Stimulated activated CD4-positive, alpha-beta T cell treated with anti-CD3 and anti-CD28 coated beads, Interleukin-15, amount 100 ng/mL, for 48 hours (primary cell): ENCODE measurements at regions not wholly inside any gene's neighbourhood (a gene's known extent, or its start where the extent isn't known, plus 50 kb on each side); places are given as distances from the start of the nearest gene placed in this dataset.
"Not testable (repeated sequence)": the region's sequence is repeated elsewhere in the genome, so short reads cannot be mapped to it uniquely, and the experiment has no call there.

ENCODE experiments used
- DNase-seq, 2 donors: peaks; one replicate each; pipeline ENCODE4 v3.0.0-alpha.2; 2020; ENCODE audit warnings: low read depth in 2 of 2

DNA sequence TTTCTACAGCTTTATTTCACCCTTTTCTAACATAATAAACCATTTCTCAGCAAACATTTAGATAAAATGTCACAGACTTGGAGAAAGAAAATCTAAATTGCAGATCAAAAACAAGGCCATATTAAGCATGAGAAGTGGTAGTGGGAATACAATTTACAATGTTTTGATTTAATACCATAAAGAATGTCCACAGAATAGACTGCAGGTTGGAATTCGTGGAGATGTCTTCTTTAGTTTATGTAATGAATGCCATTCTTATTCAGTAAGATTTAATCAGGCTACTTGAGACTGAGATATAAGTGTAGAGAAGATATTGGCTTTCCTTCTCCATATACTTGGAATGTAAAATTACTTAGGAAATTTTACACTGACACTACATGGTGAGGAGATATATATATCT lies 91.9 kb upstream of the ZFP42 start:
- DNase-seq = no peak

DNA sequence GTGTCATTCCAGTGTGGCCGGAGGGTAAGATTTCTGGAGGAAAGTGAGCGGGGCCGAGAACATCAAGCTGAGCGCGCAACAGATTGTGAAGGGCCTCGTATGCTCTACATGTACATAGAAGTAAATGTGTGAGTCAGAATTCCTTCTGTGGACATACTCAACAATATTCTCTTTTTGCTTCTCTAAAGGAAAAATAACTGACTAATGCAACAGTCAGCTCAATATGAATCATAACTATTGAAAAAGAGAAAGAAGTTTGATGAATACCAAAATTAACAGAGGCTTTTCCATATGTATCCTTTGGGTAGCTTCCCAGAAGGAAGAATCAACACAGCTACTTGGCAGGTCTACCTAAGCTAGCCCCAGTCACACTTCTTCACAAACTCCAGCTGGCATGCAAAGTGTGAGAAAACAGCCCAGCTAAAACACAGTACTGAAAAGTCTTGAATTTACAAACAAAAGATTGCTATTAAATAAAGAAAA lies 87.5 kb upstream of the ZFP42 start:
- DNase-seq = no peak

DNA sequence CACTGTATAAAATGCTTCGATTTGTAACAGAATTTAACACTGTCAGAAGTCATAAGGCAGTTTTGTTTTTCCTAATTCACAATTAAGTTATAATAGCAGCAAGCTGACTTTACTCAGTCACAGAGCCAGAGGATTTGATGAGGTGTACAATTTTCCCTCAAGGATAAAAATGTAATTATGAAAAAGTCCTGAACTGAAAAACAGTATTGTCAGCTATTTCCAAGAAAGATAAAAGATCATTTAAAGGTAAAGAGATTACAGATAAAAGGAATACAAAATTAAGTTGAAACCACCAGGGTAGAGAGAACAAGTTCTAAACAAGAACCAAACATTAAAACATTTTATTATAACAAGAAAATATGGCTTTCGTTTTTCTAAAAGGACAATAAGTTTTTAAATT lies 86.8 kb upstream of the ZFP42 start:
- DNase-seq = no peak

DNA sequence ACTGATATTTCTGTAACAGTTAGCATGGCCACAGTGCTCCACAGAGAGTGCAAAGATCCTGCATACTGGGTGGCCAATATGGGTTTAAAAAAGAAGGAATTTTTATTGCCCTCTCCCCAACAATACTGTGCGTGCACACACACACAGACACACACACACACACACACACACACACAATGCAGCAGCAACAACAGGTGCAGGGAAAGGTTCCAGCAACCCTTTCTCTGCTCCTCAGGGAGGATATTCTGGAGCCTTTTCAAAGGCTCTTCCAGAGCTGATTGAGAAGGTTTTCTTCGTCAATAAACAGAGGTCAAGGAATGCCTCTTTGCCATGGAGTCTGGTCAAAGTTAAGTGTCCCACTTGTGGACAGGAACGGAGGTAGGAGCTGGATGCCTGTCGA lies 84.8 kb upstream of the ZFP42 start:
- no peak for DNase-seq

DNA sequence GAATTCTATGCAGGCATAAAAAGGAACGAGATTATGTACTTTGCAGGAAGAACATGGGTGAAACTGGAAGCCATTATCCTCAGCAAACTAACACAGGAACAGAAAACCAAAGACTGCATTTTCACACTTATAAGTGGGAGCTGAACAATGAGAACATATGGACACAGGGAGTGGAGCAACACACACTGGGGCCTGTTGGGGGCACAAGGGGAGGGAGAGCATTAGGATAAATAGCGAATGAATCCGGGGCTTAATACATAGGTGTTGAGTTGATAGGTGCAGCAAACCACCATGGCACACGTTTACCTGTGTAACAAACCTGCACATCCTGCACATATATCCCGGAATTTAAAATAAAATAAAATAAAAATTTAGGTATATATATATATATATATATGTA lies 80.2 kb upstream of the ZFP42 start:
- not testable (repeated sequence) for DNase-seq

DNA sequence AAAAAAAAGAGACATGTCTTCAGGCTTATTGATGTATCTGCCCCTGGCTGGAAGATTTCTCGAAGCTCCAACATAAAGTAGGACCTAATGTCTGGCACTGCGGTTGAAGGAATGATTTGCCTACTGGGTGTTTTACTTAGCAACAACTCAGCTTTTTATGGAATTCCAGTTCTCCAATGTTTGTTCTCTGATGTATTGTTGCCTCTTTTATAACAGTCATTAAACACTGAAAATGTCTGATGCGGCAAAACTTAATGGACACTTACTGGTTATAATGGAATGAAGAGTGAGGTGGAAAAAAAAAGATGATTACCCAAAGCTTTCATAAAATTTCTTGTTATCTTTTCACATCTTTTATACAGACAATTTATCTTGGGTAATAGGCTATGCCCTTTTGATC lies 75.6 kb upstream of the ZFP42 start:
- no peak for DNase-seq

DNA sequence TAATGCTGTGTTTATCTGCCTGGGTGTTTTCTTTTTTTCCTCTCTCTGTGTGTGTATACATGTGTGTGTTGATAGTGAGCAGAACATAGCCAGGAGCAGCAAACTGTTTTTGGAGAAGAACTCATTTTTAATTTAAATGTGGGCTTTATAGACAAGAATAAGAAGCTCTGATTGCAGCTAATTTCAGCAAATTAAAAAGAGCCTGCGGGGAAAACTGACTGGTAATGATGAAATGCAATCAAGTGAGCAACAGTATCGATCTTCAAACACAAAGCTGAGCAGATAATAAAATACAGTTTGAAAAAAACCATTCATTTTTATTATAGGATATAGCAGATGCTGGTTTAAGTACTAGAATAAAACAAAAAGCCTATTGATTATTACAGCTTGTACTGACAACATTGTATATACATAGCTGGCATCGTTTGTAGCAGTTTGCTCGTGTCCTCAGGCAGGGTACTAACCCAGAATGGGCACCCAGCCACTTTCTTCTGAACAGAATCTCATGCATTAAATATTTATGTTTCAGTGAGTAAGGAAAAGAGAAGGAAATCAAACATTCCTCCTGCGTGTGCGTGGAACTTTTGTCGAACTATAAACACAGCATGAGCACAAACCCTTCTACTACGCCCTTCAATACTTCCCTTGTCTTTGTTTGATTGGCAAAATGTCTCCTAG lies 73.5 kb upstream of the ZFP42 start:
- no peak for DNase-seq

DNA sequence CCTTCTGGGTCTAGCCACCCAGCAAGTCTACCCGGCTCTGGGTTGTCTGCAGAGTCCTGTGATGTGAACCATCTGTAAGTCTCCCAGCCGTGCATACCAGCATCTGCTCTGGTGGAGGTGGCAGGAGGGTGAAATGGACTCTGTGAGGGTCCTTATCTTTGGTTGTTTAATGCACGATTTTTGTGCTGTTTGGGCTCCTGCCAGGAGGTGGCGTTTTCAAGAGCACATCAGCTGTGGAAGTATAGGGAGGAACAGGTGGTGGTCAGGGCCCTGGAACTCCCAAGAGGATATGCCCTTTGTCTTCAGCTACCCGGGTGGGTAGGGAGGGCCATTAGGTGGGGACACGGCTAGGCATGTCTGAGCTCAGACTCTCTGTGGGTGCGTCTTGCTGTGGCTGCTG lies 66.5 kb upstream of the ZFP42 start:
- no peak for DNase-seq

DNA sequence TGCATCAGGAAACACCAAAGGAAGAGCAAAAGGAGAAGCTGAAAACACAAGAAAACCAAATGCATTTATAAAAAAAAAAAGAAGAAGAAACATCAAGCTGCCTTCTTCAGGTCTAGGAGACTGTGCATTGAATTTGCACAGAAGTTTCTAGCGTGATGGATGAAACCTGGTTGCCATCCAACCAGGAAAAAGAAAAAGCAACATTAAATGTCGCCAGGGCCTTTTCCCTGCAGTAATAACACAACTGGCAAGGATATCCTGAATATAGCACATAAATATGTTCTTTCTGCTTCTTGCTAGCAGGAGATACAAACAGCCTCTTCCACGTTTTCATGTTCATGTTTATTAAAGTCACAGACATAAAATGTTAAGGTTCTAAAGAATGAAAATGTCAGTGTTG lies 60.8 kb upstream of the ZFP42 start:
- DNase-seq = no peak

DNA sequence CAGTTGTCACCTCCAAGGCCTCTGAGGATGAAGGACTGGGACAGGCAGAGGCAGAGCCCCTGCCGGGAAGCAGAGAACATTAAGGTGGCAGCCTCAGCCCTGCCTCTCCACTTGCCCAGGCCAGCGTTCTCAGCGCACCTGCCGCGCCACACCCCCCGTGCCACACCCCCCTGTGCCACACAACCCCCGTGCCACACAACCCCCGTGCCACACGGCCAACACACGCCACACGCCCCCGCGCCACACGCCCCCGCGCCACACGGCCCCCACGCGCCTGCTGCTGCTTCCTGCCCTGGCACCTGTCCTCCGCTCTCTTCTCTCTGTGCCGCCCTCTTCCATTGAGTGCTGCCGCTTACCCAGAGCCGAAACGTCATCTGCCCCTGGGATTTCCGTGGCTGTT lies 58.0 kb upstream of the ZFP42 start:
- no peak for DNase-seq

DNA sequence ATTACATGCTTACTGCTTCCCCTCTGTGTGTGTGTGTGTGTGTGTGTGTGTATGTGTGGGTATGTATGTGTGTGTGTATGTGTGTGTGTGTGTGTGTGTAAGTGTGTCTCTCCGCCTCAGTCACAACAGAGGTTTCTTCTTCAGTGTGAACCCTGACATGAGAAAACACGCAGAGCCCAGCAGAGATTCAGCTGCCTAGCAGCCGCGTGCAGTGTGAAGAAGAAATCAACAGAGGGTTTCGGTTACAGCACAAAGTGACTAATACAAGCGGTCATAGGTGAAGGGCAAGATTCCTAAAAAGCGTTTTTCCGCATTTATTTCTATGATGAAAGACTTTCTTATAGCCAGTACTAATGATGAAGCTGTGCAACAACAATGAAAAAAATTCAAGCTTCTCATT lies 55.3 kb upstream of the ZFP42 start:
- DNase-seq = no peak

DNA sequence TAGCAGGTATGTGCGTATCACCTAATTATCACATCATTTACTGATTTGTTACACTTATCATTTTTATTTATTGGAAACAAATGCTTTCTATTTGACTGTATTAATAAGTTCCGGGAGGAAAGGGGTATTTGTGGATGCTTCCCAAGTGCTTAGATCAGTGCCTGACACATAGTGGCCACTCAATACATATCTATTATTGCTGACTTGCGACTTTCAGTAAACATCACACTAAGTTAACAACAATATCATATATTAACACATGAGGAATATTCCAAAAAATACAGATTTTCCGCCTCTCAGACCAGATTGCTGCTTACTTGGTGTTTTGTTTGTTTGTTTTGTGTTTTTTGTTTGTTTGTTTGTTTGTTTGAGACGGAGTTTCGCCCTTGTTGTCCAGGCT lies 52.6 kb upstream of the ZFP42 start:
- DNase-seq = no peak

DNA sequence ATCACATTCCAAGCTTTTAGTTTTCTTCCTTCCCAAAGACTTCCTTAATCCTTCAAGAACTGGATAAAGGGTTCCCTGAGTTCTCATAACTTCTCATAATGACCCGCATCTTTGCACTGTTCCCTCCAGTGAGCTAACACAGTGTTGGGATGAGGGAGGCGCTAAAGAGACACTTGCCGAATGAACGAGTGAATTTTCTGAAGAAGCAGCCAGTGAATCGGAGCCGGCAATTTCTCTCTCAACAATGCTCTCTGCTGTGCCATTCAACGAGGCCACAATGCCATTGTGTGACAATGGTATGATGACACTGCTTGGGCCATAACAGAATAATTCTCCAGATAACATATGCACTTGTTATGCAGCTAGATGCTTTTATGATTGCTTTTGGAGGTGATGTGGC lies 51.4 kb upstream of the ZFP42 start:
- DNase-seq = no peak
